ENCODE measurements at regions not wholly inside any gene's neighbourhood (a gene's known extent, or its start where the extent isn't known, plus 50 kb on each side); places are given as distances from the start of the nearest gene placed in this dataset.

DNA sequence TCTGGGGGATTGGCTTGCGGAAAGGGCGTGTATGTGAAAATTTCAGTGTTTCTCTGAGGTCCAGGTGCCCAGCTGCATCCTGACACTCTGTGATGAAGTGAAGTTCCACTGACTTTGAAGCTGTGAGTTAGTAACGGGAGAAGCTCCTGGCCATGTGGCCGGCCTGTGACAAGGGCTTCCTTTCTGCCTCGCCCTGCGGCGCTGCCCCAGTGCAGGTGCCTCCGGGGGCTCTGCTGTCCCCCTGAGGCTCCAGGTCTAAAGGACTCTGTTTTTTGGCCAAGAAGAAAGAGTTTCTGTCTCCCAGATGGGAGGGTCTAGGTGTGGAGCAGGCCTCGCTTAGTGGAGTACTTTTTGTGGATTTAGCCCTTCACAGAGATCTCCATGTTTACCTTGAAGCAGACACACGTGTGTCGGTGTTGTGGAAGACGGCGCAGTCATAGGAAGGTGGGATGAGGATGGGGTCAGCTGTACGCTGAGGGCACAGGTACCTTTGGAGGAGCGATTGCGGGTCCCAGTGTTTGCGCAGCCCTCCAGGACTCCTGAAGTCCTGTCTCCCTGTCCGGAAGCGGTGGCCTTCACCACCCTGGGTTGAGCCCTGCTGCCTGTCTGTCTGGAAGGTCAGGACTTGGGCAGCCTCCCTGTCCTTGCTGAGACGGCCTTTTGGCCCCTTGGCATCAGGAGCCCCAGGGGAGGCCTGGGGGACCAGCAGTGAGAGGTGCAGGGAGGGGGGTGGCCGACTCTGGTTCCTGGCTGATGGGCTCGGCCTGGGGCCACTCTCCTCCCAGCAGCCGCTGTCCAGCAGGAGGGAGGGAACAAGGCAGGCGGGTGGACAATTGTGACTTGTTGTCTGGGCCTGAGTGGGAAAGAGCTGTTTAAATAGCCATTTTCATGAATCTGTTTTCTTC, 1249.3 kb downstream of the BRD1 start:
- H3K27me3 ChIP-seq = no peaks in the 10 kb centered on the region
- no peaks in the 10 kb centered on the region for H3K36me3 ChIP-seq
- no peak overlapping the region for H3K27ac ChIP-seq
- WGBS, 3 donors = 93% methylated on average over 24 of the region's 24 CpGs
- DNase-seq = no peak
- no peak overlapping the region for H3K4me3 ChIP-seq
- TF ChIP-seq, protein P1, sequence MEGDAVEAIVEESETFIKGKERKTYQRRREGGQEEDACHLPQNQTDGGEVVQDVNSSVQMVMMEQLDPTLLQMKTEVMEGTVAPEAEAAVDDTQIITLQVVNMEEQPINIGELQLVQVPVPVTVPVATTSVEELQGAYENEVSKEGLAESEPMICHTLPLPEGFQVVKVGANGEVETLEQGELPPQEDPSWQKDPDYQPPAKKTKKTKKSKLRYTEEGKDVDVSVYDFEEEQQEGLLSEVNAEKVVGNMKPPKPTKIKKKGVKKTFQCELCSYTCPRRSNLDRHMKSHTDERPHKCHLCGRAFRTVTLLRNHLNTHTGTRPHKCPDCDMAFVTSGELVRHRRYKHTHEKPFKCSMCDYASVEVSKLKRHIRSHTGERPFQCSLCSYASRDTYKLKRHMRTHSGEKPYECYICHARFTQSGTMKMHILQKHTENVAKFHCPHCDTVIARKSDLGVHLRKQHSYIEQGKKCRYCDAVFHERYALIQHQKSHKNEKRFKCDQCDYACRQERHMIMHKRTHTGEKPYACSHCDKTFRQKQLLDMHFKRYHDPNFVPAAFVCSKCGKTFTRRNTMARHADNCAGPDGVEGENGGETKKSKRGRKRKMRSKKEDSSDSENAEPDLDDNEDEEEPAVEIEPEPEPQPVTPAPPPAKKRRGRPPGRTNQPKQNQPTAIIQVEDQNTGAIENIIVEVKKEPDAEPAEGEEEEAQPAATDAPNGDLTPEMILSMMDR (IDR thresholded peaks at IDR 0.05) = no peak
- TF ChIP-seq POLR2A (IDR thresholded peaks at IDR 0.05) (no peak), EP300 (IDR thresholded peaks at IDR 0.05) (no peak)
- intact Hi-C loops (cut with DNase I) = loop anchor here in 2 of 4 donors (5.0 kb wide), 3 partner anchors 724 to 1054 kb away; no protein-coding TSS in a partner anchor
- H3K4me1 ChIP-seq (ENCODE audit: insufficient read depth) = peaks cover 2% of the 10 kb centered on the region
- no peaks in the 10 kb centered on the region for H3K9me3 ChIP-seq

GRCh38 chr22:48577691-48578090, 1250.0 kb downstream of the BRD1 start:
- no peak for DNase-seq
- Histone ChIP-seq H3K36me3 (no peaks in the 10 kb centered on the region), H3K9me3 (no peaks in the 10 kb centered on the region), H3K4me3 (no peak overlapping the region), H3K27me3 (no peaks in the 10 kb centered on the region), H3K27ac (no peak overlapping the region), H3K4me1 (ENCODE audit: insufficient read depth) (peaks cover 2% of the 10 kb centered on the region)
- 91 to 97% (median 93%) methylated on average over 7 to 8 of the region's 8 CpGs for WGBS, 3 donors
- TF ChIP-seq EP300 (IDR thresholded peaks at IDR 0.05) = no peak
- TF ChIP-seq, protein P1 (IDR thresholded peaks at IDR 0.05) = no peak
- no peak for TF ChIP-seq POLR2A (IDR thresholded peaks at IDR 0.05)
- intact Hi-C loops (cut with DNase I) = loop anchor here in 2 of 4 donors (5.0 kb wide), 3 partner anchors 725 to 1055 kb away; no protein-coding TSS in a partner anchor

GRCh38 chr22:48577014-48577690, 1250.5 kb downstream of the BRD1 start:
- Histone ChIP-seq H3K27me3 (no peaks in the 10 kb centered on the region), H3K4me1 (ENCODE audit: insufficient read depth) (peaks cover 2% of the 10 kb centered on the region), H3K9me3 (no peaks in the 10 kb centered on the region), H3K4me3 (no peak overlapping the region), H3K36me3 (no peaks in the 10 kb centered on the region), H3K27ac (no peak overlapping the region)
- TF ChIP-seq POLR2A (IDR thresholded peaks at IDR 0.05) (no peak), EP300 (IDR thresholded peaks at IDR 0.05) (no peak)
- TF ChIP-seq, protein P1 (IDR thresholded peaks at IDR 0.05) = no peak
- WGBS, 3 donors = 69 to 70% (median 69%) methylated on average over 29 of the region's 29 CpGs
- no peak for DNase-seq
- intact Hi-C loops (cut with DNase I) = loop anchor here in 2 of 4 donors (5.0 kb wide), 3 partner anchors 725 to 1055 kb away; no protein-coding TSS in a partner anchor

GRCh38 chr22:48576333-48577013, 1251.2 kb downstream of the BRD1 start:
- H3K27ac ChIP-seq = no peak overlapping the region
- no peaks in the 10 kb centered on the region for H3K27me3 ChIP-seq
- intact Hi-C loops (cut with DNase I) = loop anchor here in 2 of 4 donors (5.0 kb wide), 3 partner anchors 726 to 1056 kb away; no protein-coding TSS in a partner anchor
- no peaks in the 10 kb centered on the region for H3K36me3 ChIP-seq
- peak overlapping the region; percentile 28 for H3K4me3 ChIP-seq
- DNase-seq = peak in 2 of 5 donors; percentile 47 to 59
- 2 to 5% (median 3%) methylated on average over 63 to 103 of the region's 103 CpGs for WGBS, 3 donors
- H3K9me3 ChIP-seq = no peaks in the 10 kb centered on the region
- TF ChIP-seq, protein P1 (IDR thresholded peaks at IDR 0.05) = peak in 2 of 3 donors; percentile 46 to 63
- TF ChIP-seq POLR2A (IDR thresholded peaks at IDR 0.05) = no peak
- H3K4me1 ChIP-seq (ENCODE audit: insufficient read depth) = peaks cover 2% of the 10 kb centered on the region
